ENCODE measurements at regions not wholly inside any gene's neighbourhood (a gene's known extent, or its start where the extent isn't known, plus 50 kb on each side); places are given as distances from the start of the nearest gene placed in this dataset.

DNA sequence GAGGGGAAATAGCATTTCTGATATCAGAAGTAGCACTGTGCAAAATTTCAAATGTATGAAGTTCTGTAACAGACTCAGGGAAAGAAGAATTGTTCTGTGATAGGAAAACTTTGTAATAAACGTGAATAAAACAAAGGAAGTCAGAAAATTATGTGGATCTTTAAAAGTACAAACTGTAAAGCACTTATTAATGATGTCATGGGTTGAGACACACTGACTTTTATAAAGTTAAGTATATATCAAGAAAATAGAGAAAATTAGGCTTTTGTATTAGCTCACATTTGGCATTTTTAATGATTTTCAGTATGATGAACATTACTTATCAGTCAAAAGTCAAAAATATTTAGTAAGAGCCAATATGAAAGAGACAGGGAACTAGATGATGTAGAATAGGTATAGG, 1081.7 kb upstream of the EDIL3 start:
- TF ChIP-seq, protein P1, sequence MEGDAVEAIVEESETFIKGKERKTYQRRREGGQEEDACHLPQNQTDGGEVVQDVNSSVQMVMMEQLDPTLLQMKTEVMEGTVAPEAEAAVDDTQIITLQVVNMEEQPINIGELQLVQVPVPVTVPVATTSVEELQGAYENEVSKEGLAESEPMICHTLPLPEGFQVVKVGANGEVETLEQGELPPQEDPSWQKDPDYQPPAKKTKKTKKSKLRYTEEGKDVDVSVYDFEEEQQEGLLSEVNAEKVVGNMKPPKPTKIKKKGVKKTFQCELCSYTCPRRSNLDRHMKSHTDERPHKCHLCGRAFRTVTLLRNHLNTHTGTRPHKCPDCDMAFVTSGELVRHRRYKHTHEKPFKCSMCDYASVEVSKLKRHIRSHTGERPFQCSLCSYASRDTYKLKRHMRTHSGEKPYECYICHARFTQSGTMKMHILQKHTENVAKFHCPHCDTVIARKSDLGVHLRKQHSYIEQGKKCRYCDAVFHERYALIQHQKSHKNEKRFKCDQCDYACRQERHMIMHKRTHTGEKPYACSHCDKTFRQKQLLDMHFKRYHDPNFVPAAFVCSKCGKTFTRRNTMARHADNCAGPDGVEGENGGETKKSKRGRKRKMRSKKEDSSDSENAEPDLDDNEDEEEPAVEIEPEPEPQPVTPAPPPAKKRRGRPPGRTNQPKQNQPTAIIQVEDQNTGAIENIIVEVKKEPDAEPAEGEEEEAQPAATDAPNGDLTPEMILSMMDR (IDR thresholded peaks at IDR 0.05; ENCODE audit: poor library complexity, severe bottlenecking), result no peak
- TF ChIP-seq POLR2AphosphoS5 (IDR thresholded peaks at IDR 0.05) (no peak), REST (IDR thresholded peaks at IDR 0.05; ENCODE audit: borderline replicate concordance) (no peak), MXI1 (conservative IDR thresholded peaks at IDR 0.05; ENCODE audit: poor library complexity, severe bottlenecking) (no peak), EZH2 (IDR thresholded peaks at IDR 0.05; ENCODE audit: borderline replicate concordance, insufficient read depth, low read length, poor library complexity, severe bottlenecking) (no peak)

Data from neural cell (in vitro differentiated cells).